RKO (cell line): ENCODE measurements at regions not wholly inside any gene's neighbourhood (a gene's known extent, or its start where the extent isn't known, plus 50 kb on each side); places are given as distances from the start of the nearest gene placed in this dataset.
A peak's percentile ranks its signal among the peaks of the same experiment; 100 is the strongest.

ENCODE experiments used
- DNase-seq: peaks from one replicate; pipeline ENCODE4 v3.0.0-alpha.2; 2016; ENCODE audit warnings: low spot score

DNA sequence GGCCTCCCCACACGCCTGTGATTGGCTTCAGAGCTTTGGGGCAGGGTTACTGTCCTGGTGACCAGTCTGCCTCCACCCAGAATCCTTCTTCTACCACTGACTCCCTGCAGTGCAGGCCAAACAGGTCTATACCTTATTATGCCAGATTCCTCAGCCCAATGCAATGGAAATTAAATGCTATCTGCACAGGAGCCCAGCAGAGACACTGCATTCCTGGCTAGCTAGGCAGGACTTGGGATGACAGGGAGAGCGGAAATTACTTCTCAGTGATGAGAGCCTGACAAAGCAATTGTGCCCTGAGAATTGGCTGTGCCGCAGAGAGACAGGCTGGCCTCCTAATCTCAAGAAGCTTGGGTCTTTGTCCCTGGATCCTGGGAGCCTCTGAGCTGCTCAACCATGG is 143.8 kb upstream of the NCAM1 start:
- DNase-seq = no peak

GRCh38 chr11:112822478-112823274 is 138.5 kb upstream of the NCAM1 start:
- DNase-seq = no peak

- DNase-seq = no peak
These were observed 135.2 kb upstream of the NCAM1 start for GRCh38 chr11:112826026-112826425.

DNA sequence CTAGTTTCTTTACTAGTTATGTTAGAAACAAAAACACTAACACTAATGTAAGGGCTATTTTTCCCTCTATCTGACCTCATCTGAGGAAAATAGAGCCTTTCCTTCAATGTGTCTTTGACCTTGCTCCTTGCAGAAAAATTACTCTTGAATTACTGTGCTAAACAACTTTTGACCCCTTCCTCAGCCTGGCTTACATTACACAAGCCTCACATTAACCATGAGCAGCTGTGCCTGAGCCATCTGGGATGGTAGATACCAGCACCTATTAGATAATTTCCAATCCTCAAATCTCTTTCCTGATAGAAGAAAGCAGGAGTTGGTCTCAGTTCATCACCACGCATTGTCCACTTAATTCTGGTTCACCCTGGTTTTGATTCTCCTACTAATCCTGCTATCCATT is 134.4 kb upstream of the NCAM1 start:
- no peak for DNase-seq

DNA sequence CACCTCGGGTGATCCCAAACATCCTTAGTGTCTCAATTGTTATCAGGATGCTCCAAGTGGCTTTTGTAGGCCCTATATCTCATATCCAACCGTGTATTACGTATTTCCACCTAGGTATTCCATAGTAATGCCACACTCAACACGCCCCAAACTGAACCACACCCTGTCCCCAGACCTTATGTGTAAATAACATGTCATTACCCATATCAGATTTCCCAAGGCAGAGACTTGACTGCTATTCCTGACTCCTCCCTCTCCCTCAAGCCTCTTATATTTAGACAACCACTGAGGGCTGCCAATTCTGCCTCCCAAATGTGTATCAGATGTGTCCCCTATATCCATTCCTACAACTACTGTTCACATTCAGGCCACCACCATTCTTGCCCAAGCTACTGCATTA is 132.8 kb upstream of the NCAM1 start:
- DNase-seq = no peak

DNA sequence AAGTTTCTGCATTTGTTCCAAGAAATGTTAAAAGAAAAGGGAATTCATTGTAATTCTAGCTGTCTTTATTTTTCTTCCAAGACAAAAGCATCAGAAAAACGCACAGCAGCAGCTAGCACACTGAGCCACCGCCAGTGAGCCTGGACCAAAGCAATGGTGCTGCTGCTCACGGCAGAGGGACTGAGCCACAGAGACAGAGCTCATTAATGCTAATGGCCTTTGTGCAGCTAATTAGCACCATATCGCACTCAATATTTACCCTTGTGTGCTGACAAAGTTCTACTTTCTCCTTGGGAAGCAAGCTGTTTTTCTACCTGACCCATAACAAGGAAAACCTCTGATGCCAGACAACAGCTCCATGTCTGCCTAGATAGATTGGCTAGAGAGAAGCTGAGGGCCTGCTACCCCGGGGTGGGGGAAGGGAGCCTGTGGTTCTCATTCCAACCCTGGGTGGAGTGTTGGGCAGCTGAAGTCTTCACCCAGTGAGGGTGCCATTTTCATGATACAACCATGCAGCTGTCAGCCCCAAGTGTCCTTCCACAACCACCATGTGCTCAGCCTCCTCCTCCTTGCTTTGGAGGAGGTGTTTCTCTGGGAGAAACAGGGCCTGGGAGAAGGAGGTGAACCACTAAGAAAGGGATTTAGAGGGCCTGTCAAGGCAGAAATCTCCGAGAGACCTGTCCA is 131.1 kb upstream of the NCAM1 start:
- no peak for DNase-seq

- no peak for DNase-seq
These were observed 130.2 kb upstream of the NCAM1 start for GRCh38 chr11:112831041-112831440.

- no peak for DNase-seq
These were observed 129.1 kb upstream of the NCAM1 start for GRCh38 chr11:112831969-112832766.

- no peak for DNase-seq
These were observed 126.9 kb upstream of the NCAM1 start for GRCh38 chr11:112834277-112834755.

- DNase-seq = no peak
These were observed 125.5 kb upstream of the NCAM1 start for GRCh38 chr11:112835591-112836255.

GRCh38 chr11:112836256-112836602 is 125.0 kb upstream of the NCAM1 start:
- DNase-seq = no peak

- DNase-seq = no peak
These were observed 123.9 kb upstream of the NCAM1 start for GRCh38 chr11:112837162-112837826.

- DNase-seq = no peak
These were observed 122.2 kb upstream of the NCAM1 start for GRCh38 chr11:112839051-112839450.

GRCh38 chr11:112841729-112842128 is 119.5 kb upstream of the NCAM1 start:
- no peak for DNase-seq

GRCh38 chr11:112842151-112842550 is 119.1 kb upstream of the NCAM1 start:
- no peak for DNase-seq

DNA sequence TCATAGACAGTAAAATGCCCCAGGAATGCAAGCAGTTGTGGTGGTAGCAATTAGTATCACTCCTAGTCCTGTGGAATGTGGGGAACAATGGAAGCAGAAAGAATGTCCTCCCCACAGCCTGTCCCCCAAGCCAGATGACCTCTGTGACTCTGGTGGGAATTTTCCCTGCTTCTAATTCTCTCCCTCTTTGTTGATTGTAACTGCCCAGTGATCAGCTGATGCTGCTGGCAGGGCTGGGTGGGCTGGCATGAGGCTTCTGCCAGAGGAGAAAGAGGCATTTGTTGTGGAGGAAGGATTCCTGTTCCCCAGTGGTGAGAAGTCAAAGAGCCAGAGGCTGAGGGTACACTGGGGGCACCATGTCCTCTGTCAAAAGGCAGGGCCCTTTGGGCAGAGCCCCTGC is 116.7 kb upstream of the NCAM1 start:
- DNase-seq = no peak

- DNase-seq = no peak
These were observed 113.7 kb upstream of the NCAM1 start for GRCh38 chr11:112847568-112847967.

DNA sequence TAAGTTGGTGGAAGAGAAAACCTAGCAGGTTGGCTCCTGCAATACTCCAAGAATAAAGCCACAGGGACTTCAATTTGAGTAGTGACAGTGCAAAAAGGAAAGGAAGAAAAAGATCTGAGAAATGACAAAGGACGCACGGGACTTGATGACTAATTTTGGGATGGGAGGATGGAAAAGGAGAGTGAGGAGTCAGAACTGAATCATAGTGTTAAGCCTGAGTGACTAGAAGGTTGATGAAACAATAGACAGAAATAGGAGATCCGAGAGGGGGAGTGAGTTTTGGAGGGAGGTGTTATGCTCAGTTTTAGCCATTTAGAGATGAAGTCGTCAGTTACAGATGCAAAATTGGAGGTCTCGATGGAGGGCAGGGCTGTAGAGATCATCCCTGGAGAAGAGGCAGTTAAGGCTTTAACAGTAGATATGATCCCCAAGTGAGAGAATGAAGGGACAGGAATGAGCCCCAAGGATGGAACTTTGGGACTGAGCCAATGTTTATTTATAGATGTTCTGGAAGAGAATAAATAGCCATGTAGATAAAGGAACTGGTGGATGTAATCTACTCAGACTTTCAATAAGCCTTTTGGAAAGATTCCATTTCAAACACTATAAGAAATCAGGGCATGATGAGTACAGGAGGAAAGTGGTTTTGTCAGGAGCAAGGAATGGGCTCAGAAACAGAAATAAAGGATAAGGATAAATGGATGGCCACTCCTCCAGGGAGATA is 108.9 kb upstream of the NCAM1 start:
- peak; percentile 72 for DNase-seq

GRCh38 chr11:112856133-112856532 is 105.1 kb upstream of the NCAM1 start:
- no peak for DNase-seq

- no peak for DNase-seq
These were observed 104.6 kb upstream of the NCAM1 start for GRCh38 chr11:112856591-112856990.
